Myocyte (in vitro differentiated cells): ENCODE measurements at regions not wholly inside any gene's neighbourhood (a gene's known extent, or its start where the extent isn't known, plus 50 kb on each side); places are given as distances from the start of the nearest gene placed in this dataset.

Experiments
- DNase-seq: peaks from one replicate; pipeline ENCODE4 v3.0.0-alpha.2; 2012; ENCODE audit warnings: low read depth

DNA sequence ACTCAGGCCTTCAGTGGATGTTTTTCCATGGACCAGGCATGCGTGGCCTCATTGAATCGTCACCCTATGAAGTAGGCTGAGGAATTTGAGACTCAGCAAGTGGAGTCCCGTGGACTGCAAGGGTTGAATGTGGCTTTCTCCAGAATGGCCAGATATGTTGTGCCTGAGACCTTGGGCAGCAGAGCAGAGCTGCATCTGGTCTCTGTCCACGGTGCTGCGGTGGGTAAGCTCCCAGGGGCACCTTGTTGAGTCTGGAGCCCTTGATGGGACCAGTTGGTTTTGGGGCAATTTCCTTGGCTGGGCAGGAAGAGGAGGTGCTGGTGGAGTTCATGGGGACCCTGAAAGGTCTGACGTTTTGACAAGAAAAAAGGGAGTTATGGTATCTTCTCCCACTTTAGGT, 368.1 kb upstream of the EEF2KMT start:
- DNase-seq = no peak

DNA sequence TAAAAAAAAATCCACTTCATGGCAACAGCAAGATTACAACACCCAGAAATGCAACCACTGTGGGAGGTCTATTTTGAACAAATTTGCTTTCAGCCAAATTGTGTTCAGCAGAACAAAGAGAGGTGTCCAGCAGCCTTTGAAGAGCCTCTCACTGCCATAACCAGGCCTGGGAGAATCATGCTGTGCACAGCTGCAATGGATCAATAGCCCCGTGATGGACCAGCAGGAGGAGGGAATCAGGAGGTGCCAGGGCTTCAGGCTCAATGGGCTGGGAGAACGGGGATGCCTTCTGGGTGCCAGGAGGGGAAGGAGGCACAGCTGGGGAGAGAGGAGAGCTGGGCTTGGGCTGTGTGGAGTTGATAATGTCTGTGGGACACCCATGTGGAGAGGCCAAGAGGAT, 366.2 kb upstream of the EEF2KMT start:
- no peak for DNase-seq

DNA sequence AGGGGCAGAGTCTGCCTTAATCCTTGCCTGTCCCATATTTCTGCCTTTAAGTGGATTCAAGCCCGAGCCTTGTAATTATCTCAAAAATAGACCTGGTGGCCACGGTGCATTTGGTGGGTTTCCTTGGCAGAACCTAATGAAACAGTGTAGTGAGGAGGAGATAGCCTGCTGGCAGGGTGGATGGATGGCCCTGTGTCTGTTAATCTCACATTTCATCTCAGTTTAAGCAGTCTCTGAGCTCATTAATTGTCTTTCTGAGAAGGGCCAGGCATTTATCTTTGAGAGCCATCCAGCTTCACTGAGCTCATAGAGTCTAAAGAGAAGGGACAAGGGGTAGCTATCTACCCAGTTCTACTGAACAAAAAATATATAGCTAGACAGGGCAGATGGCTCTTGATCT, 364.0 kb upstream of the EEF2KMT start:
- DNase-seq = no peak

DNA sequence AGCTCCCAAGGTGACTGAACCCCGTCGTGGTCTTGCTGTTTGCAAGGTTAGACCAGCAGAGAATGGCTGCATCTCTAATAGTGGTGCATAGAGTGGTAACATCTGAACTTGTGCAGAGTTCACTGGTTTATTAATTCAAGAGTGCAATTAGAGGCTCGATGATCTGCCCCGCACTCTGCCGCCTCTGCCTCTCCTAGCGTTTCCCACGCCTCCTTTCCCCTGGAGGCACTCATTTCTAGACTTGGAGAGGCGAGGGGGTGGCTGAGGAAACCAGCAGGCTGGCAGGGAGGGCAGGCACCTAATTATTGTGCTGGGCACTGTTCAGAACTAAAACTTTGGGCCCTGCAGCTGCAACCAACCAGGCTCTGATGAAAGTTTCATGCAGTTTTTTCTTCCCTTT, 363.5 kb upstream of the EEF2KMT start:
- no peak for DNase-seq

DNA sequence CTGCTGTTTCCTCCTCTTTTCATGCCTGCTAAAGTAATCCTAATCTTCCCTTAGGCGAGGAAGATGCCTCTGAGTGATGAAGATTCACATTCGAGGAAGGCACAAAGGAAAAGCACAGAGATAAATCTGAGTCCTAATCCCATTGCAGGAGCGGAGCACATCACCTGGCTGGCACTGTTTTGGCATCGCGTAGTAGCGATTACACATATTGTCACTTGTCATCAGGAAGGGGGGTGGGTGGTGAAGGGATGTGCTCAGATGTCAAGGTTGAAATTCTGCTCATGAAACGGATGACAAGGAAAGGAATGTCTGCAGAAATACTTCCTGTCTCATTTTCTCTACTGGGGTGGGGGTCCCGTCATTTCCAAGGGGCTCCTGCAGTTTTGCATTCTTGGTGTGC, 363.1 kb upstream of the EEF2KMT start:
- no peak for DNase-seq

DNA sequence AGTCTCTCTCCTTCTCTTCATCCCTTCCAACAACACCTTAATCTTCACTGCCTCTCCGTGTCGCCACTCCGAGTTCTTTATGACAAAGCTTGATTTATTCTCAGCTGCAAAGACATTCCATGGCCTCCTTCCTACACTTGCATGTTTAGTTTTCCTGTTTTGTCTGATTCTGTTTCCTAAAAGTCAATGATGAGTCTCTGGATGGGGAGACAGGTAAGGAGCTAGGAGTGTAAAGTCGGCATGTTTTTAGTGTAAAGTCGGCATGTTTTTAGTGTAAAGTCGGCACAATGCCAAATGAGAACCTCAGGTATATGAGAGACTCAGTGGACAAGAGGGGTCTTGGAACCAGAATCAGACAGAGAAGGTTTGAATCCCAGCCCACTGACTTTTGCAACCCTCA, 362.3 kb upstream of the EEF2KMT start:
- no peak for DNase-seq

DNA sequence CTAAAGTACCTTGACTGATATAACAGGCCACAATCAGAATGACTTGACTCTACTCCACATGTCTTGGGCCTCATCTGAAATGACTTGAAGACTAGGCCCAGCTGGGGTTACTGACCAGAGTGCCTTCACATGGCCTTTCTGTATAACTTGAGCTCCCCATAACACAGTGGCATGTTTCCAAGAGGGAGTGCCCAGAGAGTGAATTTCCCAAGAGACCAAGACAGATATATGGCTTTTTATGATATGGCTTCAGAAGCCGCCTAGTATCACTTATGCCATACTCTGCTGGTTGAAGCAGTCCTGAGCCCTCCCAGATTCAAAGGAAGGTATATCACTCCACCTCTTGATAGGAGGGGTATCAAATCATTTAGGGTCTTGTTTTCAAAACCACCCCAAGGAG, 357.5 kb upstream of the EEF2KMT start:
- no peak for DNase-seq

DNA sequence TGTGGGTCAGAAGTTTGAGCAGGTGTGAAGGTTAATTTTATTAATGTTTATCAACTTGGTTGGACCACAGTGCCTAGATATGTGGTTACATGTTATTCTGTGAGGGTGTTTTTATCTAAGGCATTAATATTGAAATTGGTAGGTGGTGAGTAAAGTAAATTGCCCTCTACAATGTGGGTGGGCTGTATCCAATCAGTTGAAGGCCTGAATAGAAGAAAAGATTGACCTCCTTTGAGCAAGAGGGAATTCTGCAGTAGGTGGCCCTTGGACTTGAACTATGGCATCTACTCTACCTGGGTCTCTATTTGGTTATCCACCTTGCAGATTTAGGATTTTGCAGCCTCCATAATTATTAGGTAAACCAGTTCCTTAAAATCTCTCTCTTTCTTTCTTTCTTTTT, 356.8 kb upstream of the EEF2KMT start:
- DNase-seq = no peak

DNA sequence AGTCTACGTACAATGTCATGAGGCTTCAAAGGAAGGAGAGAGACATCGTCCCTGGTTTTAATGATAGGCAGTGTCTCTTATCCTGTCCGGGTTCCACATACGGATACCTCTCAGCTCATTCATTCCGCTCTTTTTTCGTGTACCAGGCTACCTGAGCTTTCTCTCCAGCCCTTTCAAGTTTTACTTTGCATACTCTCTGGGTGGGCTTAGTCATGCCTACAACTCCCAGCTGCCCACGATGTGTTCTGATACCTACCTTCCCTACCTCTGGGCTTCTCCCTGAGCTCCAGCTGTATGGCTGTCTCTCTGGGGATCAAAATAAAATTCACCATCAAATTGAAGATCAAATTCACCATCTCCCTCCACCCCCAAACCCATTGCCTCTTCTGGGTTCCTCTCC, 354.0 kb upstream of the EEF2KMT start:
- no peak for DNase-seq

DNA sequence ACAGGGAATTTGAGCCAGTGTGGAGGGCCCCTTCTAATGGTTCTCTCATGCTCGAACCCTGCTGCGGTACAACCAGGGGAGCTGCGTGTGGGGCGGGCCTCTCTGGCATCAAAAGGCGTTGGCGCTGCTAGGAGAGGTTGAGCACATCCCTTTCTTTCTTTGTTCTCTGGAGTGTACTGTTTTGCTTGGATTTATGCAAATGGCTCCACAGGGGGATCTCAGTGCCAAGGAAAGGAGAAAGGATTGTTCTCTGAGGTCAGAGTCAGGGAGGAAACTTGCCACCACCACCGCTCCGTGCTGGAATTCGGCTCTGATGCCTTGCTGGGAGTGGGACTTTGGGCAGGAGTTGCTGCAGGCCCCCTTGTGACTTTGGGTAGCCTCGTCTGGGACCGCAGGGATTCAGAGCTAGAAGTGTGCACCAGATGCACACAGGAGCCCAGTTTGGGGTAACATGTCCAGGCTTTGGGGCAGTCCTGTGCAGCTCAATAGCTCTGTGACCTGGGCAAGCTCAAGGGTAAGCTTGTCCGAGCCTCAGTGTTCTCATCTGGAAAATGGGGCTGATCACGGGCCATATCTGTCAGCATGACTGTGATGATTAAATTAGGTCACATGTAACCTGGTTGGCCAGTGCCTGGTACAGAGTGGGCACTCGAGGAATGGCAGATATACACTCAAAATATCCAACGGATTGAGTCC, 353.0 kb upstream of the EEF2KMT start:
- DNase-seq = no peak

DNA sequence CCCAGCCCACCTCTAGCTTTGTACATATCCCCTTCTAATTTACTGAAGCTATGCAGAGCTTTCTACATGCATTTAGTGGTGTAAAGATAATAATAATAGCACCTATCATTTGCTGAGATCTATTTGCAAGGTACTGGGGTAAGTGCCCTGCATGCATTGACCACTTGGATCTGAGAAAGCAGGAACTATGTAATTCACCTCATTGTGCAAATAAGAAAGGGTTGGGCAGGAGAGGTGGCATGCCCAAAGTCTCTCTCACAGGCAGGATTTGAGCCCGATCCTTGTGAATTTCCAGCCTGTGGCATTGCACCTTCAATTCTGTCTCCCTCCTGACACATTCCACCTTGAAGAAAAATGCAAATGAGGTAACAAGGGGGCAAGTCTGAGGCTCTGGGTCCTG, 352.3 kb upstream of the EEF2KMT start:
- DNase-seq = no peak

DNA sequence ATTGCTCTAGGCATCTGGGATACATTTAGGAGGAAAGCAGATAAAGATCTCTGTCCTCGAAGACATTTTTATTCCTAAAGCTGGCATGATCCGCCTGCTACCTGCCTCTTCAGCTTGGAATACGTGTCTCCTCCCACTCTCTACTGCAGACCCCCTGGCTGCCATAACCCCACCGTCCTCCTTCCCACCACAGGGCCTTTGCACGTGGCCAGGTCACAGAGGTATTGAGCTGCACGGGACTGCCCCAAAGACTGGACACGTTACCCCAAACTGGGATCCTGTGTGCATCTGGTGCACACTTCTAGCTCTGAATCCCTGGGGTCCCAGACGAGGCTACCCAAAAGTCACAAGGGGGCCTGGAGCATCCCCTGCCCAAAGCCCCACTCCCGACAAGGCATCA, 351.2 kb upstream of the EEF2KMT start:
- DNase-seq = no peak

DNA sequence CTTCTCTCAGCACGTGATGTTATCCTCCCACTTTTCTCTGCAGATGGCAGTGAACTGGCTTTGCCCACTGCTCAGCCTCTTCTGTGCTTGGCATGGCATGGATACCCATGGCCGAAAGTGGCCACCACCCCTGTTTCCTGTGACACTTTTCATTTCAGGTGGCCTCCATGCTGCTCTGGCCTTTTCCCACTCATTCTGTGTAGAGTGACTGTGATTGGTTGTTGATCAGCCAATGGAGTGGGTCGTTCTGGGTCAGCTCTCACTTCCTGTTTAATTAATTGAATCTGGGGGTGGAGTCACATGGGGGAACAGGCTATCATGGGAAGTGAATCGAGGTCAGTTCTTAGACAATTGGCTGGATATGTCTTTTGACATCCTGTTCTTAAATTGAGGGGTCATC, 350.1 kb upstream of the EEF2KMT start:
- DNase-seq = no peak

DNA sequence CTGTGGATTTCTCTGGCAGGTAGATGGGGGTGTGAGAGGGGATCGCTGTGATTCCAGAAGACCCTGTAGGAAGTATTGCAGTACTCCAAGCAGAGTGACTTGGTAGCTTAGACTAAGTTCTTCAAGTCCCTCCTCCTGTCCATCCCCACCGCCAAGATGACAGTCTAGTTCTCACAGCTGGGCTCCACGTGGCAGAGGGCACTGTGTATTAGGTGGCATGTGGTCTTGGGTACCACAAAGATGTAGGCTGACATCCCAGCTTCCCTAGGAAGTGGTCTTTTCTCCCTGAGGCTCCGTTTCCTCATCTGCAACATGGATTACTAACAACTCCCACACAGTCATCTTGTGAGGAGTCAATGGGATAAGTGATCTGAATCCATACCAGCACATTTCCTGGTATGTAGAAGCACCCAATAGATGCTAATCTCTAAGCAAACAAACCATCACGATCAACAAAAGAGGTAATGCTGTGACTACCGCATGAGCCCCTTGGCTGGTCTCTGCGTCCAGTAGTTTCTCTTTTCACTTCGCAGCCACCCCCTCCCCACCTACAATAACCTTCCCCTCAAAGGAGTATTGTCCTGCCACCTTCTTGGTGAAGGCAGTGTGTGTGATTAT, 349.1 kb upstream of the EEF2KMT start:
- DNase-seq = no peak

DNA sequence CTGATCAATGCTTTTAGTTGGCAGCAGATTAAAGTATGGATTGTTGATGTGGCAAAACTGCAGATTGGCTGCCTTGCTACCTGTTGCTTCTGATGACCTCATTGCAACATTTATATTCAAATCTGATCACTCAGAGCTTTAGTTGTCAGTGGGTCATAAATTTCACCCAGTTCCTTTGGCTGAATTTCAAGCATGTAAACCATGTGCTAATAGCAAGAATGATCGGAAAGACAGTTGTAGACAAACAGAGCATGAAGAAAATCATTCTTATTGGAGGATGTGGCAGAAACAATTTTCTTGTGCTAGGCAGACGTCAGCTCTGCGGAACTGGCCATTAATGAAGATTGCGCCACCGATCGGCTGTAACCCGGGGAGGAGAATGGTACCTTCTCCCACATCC, 346.6 kb upstream of the EEF2KMT start:
- DNase-seq = no peak

DNA sequence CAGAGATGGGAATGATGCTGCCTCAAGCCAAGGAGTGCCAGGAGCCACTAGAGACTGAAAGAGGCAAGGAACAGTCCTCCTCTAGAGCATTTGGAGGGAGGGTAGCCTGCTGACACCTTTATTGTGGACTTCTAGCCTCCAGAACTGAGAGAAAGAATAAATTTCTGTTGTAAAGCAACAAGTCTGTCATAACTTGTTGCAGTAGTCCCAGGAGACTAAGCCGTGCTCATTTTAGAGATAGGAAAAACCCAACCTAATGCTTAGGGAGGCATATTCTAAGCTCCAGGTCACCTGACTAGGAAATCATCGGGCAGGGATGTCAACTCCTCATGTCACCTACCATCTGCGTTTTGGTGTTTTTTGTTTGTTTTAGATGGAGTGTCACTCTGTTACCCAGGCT, 345.4 kb upstream of the EEF2KMT start:
- no peak for DNase-seq

DNA sequence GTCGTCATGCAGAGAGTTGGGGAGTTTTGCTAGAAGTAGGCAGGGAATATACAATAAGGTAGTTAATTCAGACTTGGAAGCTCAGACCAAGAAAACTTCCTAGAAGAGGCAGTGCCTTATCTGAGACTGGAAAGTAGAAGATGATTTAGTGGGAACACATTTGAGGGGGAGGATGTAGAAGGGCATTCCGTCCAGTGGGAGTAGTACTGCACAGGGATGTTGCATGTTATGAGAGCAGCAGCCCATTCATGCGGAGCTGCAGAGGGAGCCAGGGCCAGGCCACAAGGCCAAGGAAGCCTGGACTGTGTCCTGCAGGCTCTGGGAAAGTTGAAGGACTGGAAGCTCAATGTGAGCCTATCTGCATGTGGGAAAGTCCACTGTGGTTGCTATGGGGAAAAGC, 344.5 kb upstream of the EEF2KMT start:
- DNase-seq = no peak

DNA sequence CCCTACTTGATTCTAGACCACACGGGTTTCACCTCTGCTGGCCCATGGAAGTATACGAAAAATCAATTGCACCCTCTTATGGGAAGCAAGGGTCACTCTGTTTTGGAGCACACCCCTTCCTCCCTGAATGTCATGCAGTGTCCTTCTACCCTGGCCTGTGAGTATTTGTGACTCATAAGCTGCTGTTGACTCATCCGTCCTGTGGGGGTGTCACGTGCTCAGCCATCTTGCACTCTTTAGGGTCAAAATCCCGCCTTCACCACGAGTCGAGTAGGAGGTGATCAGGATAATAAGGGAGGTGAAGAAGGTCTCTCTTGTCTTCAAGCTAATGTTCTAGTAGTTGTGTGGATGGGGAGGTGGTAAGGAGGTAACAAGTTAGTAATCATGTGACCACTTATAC, 341.0 kb upstream of the EEF2KMT start:
- no peak for DNase-seq

DNA sequence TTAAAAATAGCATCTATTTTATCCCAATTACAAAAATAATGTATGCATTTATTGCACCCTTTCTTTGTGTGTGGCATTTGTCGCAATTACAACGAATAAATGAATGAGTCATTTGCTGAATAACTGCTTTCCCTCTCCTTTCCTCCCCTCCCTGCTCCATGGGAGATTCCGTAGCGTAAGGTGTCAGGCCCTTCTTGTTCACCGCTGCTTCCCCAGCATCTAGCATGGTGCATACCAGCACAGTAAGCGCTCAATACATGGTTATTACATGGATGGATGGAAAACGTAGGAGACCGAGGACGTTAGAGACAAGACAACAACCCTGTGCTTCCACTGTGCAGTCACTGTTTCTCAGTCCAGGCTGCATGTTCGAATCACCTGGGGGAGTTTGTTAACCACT, 336.0 kb upstream of the EEF2KMT start:
- no peak for DNase-seq

DNA sequence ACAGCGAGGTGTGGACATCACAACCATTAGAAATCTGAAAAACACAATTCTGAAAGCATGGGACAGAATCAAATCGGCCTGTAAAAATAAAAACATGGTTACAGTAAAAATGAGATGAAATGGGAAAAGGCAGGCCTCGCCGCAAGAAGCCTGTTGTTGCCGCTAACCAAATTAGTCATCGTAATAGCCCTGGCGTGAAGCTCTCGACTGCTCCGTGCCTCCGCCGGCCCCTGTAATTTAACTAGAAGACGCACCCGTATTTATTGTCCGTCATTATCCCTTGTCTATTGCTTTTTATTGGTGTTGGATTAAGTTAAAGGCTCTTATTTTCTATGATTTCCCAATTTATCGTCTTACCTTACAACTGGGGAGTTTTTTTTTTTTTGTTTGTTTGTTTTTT, 334.6 kb upstream of the EEF2KMT start:
- DNase-seq = no peak

DNA sequence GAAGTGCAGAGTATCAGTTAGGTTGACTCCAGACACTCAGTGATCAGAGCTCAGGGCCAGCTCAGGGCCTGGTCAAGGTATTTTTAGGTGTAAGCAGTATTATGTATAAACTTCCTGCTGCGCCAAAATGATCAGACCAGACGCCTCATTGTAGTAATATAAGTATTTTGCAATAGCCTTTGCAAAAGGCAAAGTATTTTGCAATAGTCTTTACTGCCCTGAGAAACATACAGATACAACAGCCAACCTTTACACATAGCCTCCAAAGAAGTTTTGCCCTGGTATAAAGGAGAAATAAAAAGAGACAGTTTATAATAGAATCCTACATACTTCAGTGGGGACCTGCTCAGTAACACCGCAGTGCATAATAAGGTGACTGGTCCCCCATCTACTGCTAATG, 333.0 kb upstream of the EEF2KMT start:
- DNase-seq = no peak

DNA sequence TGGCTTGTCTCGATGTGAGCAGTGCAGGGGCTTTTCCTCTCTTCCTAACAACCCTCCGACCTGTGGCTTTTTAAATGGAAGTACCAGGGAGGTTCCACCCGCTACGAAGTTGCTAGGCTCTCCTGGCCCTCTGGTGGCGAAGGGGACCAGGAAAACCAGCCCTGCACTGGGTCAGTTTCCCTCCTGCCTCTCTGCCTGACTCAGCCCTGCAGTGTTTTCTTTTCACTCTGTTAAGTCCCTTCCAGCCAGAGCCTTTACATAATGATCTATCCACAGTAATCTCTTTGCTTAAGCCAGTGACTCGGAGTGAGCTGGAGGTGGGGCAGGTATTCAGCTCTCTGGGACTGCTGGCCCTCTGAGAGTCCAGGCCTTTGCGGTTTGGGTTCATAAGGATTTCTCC, 331.3 kb upstream of the EEF2KMT start:
- DNase-seq = no peak

DNA sequence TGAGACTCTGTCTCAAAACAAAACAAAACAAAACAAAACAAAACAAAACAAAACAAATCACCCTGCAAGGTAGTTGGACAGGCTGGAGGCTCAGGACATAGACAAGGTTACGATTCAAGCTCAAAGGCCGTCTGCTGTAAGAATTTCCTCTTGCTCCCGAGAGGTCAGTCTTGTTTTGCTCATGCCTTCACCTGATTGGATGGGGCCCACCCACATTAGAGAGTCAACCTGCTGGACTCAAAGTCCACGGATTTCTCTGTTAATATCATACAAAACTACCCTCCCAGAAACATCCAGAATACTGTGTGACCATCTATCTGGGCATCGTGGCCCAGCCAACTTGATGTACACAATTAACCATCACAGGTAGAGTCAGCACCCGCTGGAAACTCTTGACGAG, 330.0 kb upstream of the EEF2KMT start:
- no peak for DNase-seq
